HG02623 (cell line): ENCODE measurements at regions not wholly inside any gene's neighbourhood (a gene's known extent, or its start where the extent isn't known, plus 50 kb on each side); places are given as distances from the start of the nearest gene placed in this dataset.
A peak's percentile ranks its signal among the peaks of the same experiment; 100 is the strongest.
"Not testable (repeated sequence)": the region's sequence is repeated elsewhere in the genome, so short reads cannot be mapped to it uniquely, and the experiment has no call there.

Experiments
- ATAC-seq: cut with Tn5 transposase; IDR thresholded peaks from one replicate; pipeline ENCODE4 v1.9.1; 2021; ENCODE audit warnings: moderate library complexity; ENCODE audit not compliant: unreplicated experiment

DNA sequence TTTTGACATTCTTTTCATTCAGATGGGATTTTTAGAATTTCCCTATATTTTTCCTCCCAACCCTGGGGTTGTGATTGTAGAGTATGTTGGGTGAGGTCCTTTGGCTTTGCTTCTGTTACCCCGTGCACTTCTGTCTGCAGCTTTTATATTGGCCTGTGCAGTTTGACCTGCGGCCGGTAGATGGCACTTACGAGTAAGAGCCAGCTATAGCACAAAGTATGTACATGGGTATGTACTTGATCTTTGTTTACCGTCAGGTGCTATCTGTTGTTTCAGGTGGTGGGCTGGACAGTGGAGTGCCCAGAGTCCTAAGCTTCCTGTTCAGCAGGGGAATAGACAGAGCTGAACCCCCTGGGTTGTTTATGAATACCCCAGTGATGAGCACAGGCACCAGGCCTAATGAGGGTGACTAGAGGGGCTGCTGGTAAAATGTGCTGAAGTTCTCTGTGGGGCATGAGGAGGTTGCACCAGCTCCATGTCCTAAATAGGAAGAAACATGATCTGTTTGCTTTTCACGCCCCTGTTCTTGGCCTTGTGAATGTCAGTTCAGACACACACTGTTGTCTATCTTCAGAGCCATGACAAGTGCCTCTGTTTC lies 58.9 kb upstream of the THUMPD2 start:
- peak; percentile 89 for ATAC-seq

DNA sequence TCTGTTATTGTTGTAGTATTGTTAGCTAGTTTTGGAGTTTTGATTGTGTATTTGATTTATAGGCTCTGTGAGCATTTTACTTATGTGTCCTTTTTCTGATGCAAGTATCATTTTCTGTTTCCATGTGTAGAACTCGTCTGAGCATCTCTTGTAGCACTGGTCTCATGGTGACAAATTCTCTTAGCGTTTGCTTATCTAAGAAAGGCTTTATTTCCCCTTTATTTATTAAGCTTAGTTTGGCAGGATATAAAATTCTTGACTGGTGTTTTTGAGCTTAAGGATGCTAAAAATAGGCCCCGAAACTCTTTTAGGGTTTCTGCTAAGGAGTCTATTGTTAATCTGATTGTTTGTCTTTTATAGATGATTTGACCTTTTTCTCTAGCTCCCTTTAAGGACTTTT lies 57.6 kb upstream of the THUMPD2 start:
- ATAC-seq: no peak

DNA sequence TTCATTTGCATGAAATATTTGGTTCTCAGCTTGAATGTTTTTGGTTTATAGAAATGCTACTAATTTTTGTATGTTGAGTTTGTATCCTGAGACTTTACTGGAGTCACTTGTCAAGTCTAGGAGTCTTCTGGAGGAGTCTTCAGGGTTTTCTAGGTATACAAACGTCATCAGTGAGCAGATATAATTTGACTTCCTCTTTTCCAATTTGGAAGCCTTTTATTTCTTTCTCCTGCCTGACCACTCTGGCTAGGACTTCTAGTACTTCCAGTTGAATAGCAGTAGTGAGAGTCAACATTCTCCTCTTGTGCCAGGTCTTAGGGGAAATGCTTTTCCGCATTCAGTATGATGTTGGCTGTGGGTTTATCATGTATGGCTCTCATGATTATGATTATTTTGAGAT lies 55.4 kb upstream of the THUMPD2 start:
- no peak for ATAC-seq

DNA sequence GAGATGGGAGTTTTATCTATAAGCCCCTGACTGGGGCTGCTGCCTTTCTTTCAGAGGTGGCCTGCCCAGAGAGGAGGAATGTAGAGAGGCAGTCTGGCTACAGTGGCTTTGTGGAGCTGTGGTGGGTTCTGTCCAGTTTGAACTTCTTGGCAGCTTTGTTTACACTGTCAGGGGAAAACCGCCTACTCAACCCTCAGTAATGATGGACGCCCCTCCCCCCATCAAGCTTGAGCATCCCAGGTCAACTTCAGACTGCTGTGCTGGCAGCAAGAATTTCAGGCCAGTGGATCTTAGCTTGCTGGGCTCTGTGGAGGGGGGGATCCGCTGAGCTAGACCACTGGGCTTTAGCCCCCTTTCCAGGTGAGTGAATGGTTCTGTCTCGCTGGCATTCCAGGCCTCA lies 51.6 kb upstream of the THUMPD2 start:
- ATAC-seq: not testable (repeated sequence)
